Duodenal mucosa (tissue), 2 donors: ENCODE measurements at regions not wholly inside any gene's neighbourhood (a gene's known extent, or its start where the extent isn't known, plus 50 kb on each side); places are given as distances from the start of the nearest gene placed in this dataset.

Source experiments
- H3K27ac ChIP-seq: one replicate; pipeline ENCODE4 v1.7.0; 2013; ENCODE audit warnings: low read depth, low read length
- H3K27me3 ChIP-seq, 2 donors: one replicate each; pipeline ENCODE4 v1.7.0; 2013; ENCODE audit warnings: low read length in 2 of 2, control low read depth in 1 of 2; ENCODE audit not compliant: insufficient read depth in 2 of 2, control insufficient read depth in 1 of 2
- H3K36me3 ChIP-seq, 2 donors: one replicate each; pipeline ENCODE4 v1.7.0; 2013; ENCODE audit warnings: low read length in 2 of 2, control low read depth in 1 of 2; ENCODE audit not compliant: insufficient read depth in 2 of 2, control insufficient read depth in 1 of 2
- H3K4me1 ChIP-seq, 2 donors: one replicate each; pipeline ENCODE4 v1.7.0; 2013; ENCODE audit warnings: low read length in 2 of 2, control low read depth in 1 of 2; ENCODE audit not compliant: insufficient read depth in 2 of 2, control insufficient read depth in 1 of 2
- H3K4me3 ChIP-seq, 2 donors: one replicate each; pipeline ENCODE4 v1.7.0; 2013; ENCODE audit warnings: low read length in 2 of 2, low read depth in 1 of 2
- H3K9ac ChIP-seq, 2 donors: one replicate each; pipeline ENCODE4 v1.7.0; 2013; ENCODE audit warnings: low read length in 2 of 2, low read depth in 1 of 2
- H3K9me3 ChIP-seq, 2 donors: one replicate each; pipeline ENCODE4 v1.7.0; 2013; ENCODE audit warnings: low read length in 2 of 2, control low read depth in 1 of 2; ENCODE audit not compliant: control insufficient read depth in 1 of 2

GRCh38 chr10:8449909-8450308, 395.4 kb downstream of the GATA3 start:
- no peaks in the 10 kb centered on the region for H3K36me3 ChIP-seq
- H3K27me3 ChIP-seq = no peaks in the 10 kb centered on the region
- no peak overlapping the region for H3K27ac ChIP-seq
- no peak overlapping the region for H3K9ac ChIP-seq
- H3K9me3 ChIP-seq = no peaks in the 10 kb centered on the region
- no peak overlapping the region for H3K4me3 ChIP-seq
- no peaks in the 10 kb centered on the region for H3K4me1 ChIP-seq

- no peaks in the 10 kb centered on the region for H3K9me3 ChIP-seq
- H3K4me1 ChIP-seq = no peaks in the 10 kb centered on the region
- no peak overlapping the region for H3K9ac ChIP-seq
- no peaks in the 10 kb centered on the region for H3K36me3 ChIP-seq
- H3K4me3 ChIP-seq = no peak overlapping the region
- H3K27ac ChIP-seq = no peak overlapping the region
- no peaks in the 10 kb centered on the region for H3K27me3 ChIP-seq
Measured at GRCh38 chr10:8453587-8453986, 399.1 kb downstream of the GATA3 start.

- Histone ChIP-seq H3K36me3 (no peaks in the 10 kb centered on the region), H3K4me3 (no peak overlapping the region), H3K9me3 (peaks cover 0 to 7% of the 10 kb centered on the region in 2 donors), H3K4me1 (no peaks in the 10 kb centered on the region), H3K27me3 (no peaks in the 10 kb centered on the region), H3K9ac (no peak overlapping the region), H3K27ac (no peak overlapping the region)
Measured at GRCh38 chr10:8454357-8454756, 399.9 kb downstream of the GATA3 start.

GRCh38 chr10:8455181-8455580, 400.7 kb downstream of the GATA3 start:
- no peak overlapping the region for H3K9ac ChIP-seq
- no peaks in the 10 kb centered on the region for H3K27me3 ChIP-seq
- H3K27ac ChIP-seq = no peak overlapping the region

GRCh38 chr10:8456386-8456785, 401.9 kb downstream of the GATA3 start:
- no peaks in the 10 kb centered on the region for H3K27me3 ChIP-seq
- H3K4me1 ChIP-seq = no peaks in the 10 kb centered on the region
- H3K9ac ChIP-seq = no peak overlapping the region
- no peaks in the 10 kb centered on the region for H3K36me3 ChIP-seq
- no peak overlapping the region for H3K27ac ChIP-seq
- H3K4me3 ChIP-seq = no peak overlapping the region
- H3K9me3 ChIP-seq = peaks cover 0 to 8% of the 10 kb centered on the region in 2 donors

More at GRCh38 chr10:8455181-8455580, 400.7 kb downstream of the GATA3 start:
- no peaks in the 10 kb centered on the region for H3K36me3 ChIP-seq
- peaks cover 0 to 8% of the 10 kb centered on the region in 2 donors for H3K9me3 ChIP-seq
- no peak overlapping the region for H3K4me3 ChIP-seq
- H3K4me1 ChIP-seq = no peaks in the 10 kb centered on the region

- Histone ChIP-seq H3K36me3 (no peaks in the 10 kb centered on the region), H3K9ac (no peak overlapping the region), H3K27ac (no peak overlapping the region), H3K4me3 (no peak overlapping the region), H3K27me3 (no peaks in the 10 kb centered on the region), H3K4me1 (no peaks in the 10 kb centered on the region), H3K9me3 (peaks cover 0 to 8% of the 10 kb centered on the region in 2 donors)
Measured at GRCh38 chr10:8460626-8461025, 406.1 kb downstream of the GATA3 start.

GRCh38 chr10:8462565-8462964, 408.1 kb downstream of the GATA3 start:
- H3K4me1 ChIP-seq = no peaks in the 10 kb centered on the region
- no peaks in the 10 kb centered on the region for H3K27me3 ChIP-seq
- H3K9ac ChIP-seq = no peak overlapping the region
- no peaks in the 10 kb centered on the region for H3K36me3 ChIP-seq
- H3K9me3 ChIP-seq = peaks cover 0 to 8% of the 10 kb centered on the region in 2 donors
- no peak overlapping the region for H3K27ac ChIP-seq
- H3K4me3 ChIP-seq = no peak overlapping the region

- Histone ChIP-seq H3K9me3 (peaks cover 0 to 6% of the 10 kb centered on the region in 2 donors), H3K27ac (no peak overlapping the region), H3K4me1 (no peaks in the 10 kb centered on the region), H3K27me3 (no peaks in the 10 kb centered on the region), H3K9ac (no peak overlapping the region), H3K4me3 (no peak overlapping the region), H3K36me3 (no peaks in the 10 kb centered on the region)
Measured at GRCh38 chr10:8463853-8464252, 409.4 kb downstream of the GATA3 start.

GRCh38 chr10:8468477-8468876, 414.0 kb downstream of the GATA3 start:
- H3K9me3 ChIP-seq = no peaks in the 10 kb centered on the region
- no peaks in the 10 kb centered on the region for H3K27me3 ChIP-seq
- no peak overlapping the region for H3K4me3 ChIP-seq
- H3K36me3 ChIP-seq = no peaks in the 10 kb centered on the region
- no peak overlapping the region for H3K9ac ChIP-seq
- H3K27ac ChIP-seq = no peak overlapping the region
- no peaks in the 10 kb centered on the region for H3K4me1 ChIP-seq

GRCh38 chr10:8473205-8473604, 418.7 kb downstream of the GATA3 start:
- Histone ChIP-seq H3K27me3 (no peaks in the 10 kb centered on the region), H3K4me3 (no peak overlapping the region), H3K4me1 (no peaks in the 10 kb centered on the region), H3K36me3 (no peaks in the 10 kb centered on the region), H3K9me3 (peaks cover 0 to 2% of the 10 kb centered on the region in 2 donors), H3K9ac (no peak overlapping the region), H3K27ac (no peak overlapping the region)

- Histone ChIP-seq H3K36me3 (no peaks in the 10 kb centered on the region), H3K9me3 (peaks cover 0 to 2% of the 10 kb centered on the region in 2 donors), H3K4me1 (no peaks in the 10 kb centered on the region), H3K27ac (no peak overlapping the region), H3K27me3 (no peaks in the 10 kb centered on the region), H3K9ac (no peak overlapping the region), H3K4me3 (no peak overlapping the region)
Measured at GRCh38 chr10:8477300-8477699, 422.8 kb downstream of the GATA3 start.
